Colonic mucosa (tissue), 4 donors: ENCODE measurements at regions not wholly inside any gene's neighbourhood (a gene's known extent, or its start where the extent isn't known, plus 50 kb on each side); places are given as distances from the start of the nearest gene placed in this dataset.

Experiments used
- DNase-seq: peaks from one replicate; pipeline ENCODE4 v3.0.0-alpha.2; 2020
- H3K27ac ChIP-seq: fragments of 200-600 bp; one replicate; pipeline ENCODE4 v1.8.0; 2021
- H3K27me3 ChIP-seq: fragments of 200-600 bp; one replicate; pipeline ENCODE4 v1.8.0; 2021
- H3K36me3 ChIP-seq: fragments of 200-600 bp; one replicate; pipeline ENCODE4 v1.8.0; 2021
- H3K4me1 ChIP-seq: fragments of 200-600 bp; one replicate; pipeline ENCODE4 v1.8.0; 2021; ENCODE audit warnings: mild to moderate bottlenecking
- H3K4me3 ChIP-seq: fragments of 200-600 bp; one replicate; pipeline ENCODE4 v1.8.0; 2021
- H3K9ac ChIP-seq, 2 donors: one replicate each; pipeline ENCODE4 v1.7.0; 2013; ENCODE audit warnings: control low read depth in 2 of 2, low read depth in 2 of 2, low read length in 2 of 2
- H3K9me3 ChIP-seq: fragments of 200-600 bp; one replicate; pipeline ENCODE4 v1.8.0; 2021
- intact Hi-C: fragments of 100-400 bp; cut with DNase I; formaldehyde crosslinking; loops from one replicate; pipeline ENCODE4 v1.14.1; 2022
- TF ChIP-seq, protein P1 (sequence below): fragments of 200-600 bp; IDR thresholded peaks from one replicate; pipeline ENCODE4 v1.8.0; 2022; ENCODE audit warnings: antibody characterized with exemption, mild to moderate bottlenecking
- donor health status: healthy.
- donor health status: DM: no; HTN: no; CAD: no.
- donor health status: DM: no; HTN: no; CAD: no.

DNA sequence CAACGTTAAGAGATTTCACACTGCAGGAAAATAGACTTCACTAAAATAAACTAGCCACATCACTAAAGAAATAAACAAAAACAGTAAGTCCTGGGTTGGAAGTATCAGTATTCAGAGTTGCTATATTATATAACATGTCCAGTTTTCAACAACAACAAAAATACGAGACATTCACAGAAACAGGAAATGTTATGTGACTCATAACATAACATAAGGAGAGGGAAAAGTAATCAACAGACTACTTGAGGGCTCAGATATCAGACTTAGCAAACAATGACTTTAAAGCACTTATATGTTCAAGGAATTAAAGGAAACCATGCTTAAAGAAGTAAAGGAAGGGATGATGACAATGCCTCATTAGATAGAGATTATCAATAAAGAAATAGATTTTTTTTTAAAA is 73.5 kb upstream of the MKLN1 start:
- DNase-seq: no peak
- Histone ChIP-seq H3K9me3 (no peaks in the 10 kb centered on the region), H3K27ac (no peak overlapping the region), H3K36me3 (no peaks in the 10 kb centered on the region), H3K9ac (no peak overlapping the region), H3K27me3 (no peaks in the 10 kb centered on the region), H3K4me3 (no peak overlapping the region), H3K4me1 (no peaks in the 10 kb centered on the region)
- TF ChIP-seq, protein P1, sequence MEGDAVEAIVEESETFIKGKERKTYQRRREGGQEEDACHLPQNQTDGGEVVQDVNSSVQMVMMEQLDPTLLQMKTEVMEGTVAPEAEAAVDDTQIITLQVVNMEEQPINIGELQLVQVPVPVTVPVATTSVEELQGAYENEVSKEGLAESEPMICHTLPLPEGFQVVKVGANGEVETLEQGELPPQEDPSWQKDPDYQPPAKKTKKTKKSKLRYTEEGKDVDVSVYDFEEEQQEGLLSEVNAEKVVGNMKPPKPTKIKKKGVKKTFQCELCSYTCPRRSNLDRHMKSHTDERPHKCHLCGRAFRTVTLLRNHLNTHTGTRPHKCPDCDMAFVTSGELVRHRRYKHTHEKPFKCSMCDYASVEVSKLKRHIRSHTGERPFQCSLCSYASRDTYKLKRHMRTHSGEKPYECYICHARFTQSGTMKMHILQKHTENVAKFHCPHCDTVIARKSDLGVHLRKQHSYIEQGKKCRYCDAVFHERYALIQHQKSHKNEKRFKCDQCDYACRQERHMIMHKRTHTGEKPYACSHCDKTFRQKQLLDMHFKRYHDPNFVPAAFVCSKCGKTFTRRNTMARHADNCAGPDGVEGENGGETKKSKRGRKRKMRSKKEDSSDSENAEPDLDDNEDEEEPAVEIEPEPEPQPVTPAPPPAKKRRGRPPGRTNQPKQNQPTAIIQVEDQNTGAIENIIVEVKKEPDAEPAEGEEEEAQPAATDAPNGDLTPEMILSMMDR: no peak
- intact Hi-C loops: no loop called here

DNA sequence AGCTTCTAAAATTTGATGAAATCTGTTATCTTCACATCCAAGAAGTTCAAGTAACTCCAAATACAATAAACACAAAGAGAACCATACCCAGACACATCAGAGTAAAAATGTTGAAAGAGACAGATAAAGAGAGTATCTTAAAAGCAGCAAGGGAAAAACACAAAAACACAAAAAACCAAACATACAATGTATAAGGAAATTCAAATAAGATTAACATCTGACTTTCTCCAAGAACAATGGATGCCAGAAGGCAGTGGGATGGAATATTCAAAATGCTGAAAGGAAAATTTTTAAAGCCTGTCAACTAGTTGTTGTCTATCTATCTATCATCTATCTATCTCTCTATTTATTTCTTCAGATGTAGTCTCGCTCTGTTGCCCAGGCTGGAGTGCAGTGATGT is 72.4 kb upstream of the MKLN1 start:
- TF ChIP-seq, protein P1: no peak
- H3K4me1 ChIP-seq: no peaks in the 10 kb centered on the region
- H3K27me3 ChIP-seq: no peaks in the 10 kb centered on the region
- intact Hi-C loops: no loop called here
- H3K9ac ChIP-seq: no peak overlapping the region
- no peaks in the 10 kb centered on the region for H3K9me3 ChIP-seq
- no peak overlapping the region for H3K4me3 ChIP-seq
- H3K36me3 ChIP-seq: no peaks in the 10 kb centered on the region
- DNase-seq: no peak
- H3K27ac ChIP-seq: no peak overlapping the region

GRCh38 chr7:131261476-131261994 is 66.1 kb upstream of the MKLN1 start:
- no peaks in the 10 kb centered on the region for H3K4me1 ChIP-seq
- no peak for DNase-seq
- no peaks in the 10 kb centered on the region for H3K36me3 ChIP-seq
- intact Hi-C loops: no loop called here
- no peaks in the 10 kb centered on the region for H3K27me3 ChIP-seq
- H3K27ac ChIP-seq: no peak overlapping the region
- H3K9ac ChIP-seq: no peak overlapping the region
- no peak overlapping the region for H3K4me3 ChIP-seq
- H3K9me3 ChIP-seq: no peaks in the 10 kb centered on the region
- TF ChIP-seq, protein P1: no peak

- Histone ChIP-seq H3K4me3 (no peak overlapping the region), H3K27me3 (no peaks in the 10 kb centered on the region), H3K9me3 (no peaks in the 10 kb centered on the region), H3K36me3 (no peaks in the 10 kb centered on the region), H3K9ac (no peak overlapping the region), H3K4me1 (no peaks in the 10 kb centered on the region), H3K27ac (no peak overlapping the region)
- TF ChIP-seq, protein P1: no peak
- DNase-seq: no peak
- intact Hi-C loops: no loop called here
Measured at GRCh38 chr7:131265227-131265626, 62.4 kb upstream of the MKLN1 start.

DNA sequence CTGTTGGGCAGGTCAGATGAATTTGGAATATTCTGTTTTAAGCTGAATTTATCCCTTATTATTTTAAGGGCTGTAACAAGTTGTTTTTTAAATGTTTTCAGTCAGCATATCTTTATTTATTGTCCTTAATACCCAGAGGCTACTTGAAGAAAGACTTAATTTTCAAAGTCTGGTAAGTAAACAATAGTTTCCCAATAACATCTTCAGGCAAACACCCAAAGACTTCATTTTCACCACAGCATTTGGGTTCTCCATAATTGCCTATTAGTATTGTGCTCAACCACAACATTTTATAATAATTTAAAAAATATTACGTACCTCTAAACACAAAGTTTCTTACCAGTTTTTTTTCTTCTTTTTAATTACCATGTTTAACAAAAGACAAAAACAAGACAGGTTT is 60.0 kb upstream of the MKLN1 start:
- no peaks in the 10 kb centered on the region for H3K36me3 ChIP-seq
- H3K27me3 ChIP-seq: no peaks in the 10 kb centered on the region
- DNase-seq: no peak
- H3K4me1 ChIP-seq: no peaks in the 10 kb centered on the region
- H3K27ac ChIP-seq: no peak overlapping the region
- no peaks in the 10 kb centered on the region for H3K9me3 ChIP-seq
- TF ChIP-seq, protein P1: no peak
- intact Hi-C loops: no loop called here
- no peak overlapping the region for H3K9ac ChIP-seq
- H3K4me3 ChIP-seq: no peak overlapping the region

GRCh38 chr7:131268906-131269305 is 58.8 kb upstream of the MKLN1 start:
- no peak overlapping the region for H3K27ac ChIP-seq
- TF ChIP-seq, protein P1: no peak

More at GRCh38 chr7:131268906-131269305, 58.8 kb upstream of the MKLN1 start:
- H3K36me3 ChIP-seq: no peaks in the 10 kb centered on the region
- H3K9me3 ChIP-seq: no peaks in the 10 kb centered on the region
- H3K4me3 ChIP-seq: no peak overlapping the region
- H3K4me1 ChIP-seq: no peaks in the 10 kb centered on the region
- no peak for DNase-seq
- no peak overlapping the region for H3K9ac ChIP-seq
- H3K27me3 ChIP-seq: no peaks in the 10 kb centered on the region
- intact Hi-C loops: no loop called here
